Astrocyte (in vitro differentiated cells and primary cell): ENCODE measurements at regions not wholly inside any gene's neighbourhood (a gene's known extent, or its start where the extent isn't known, plus 50 kb on each side); places are given as distances from the start of the nearest gene placed in this dataset.

Source experiments
- CTCF ChIP-seq: IDR thresholded peaks from 2 replicates; pipeline ENCODE4 v1.5.1; 2011; ENCODE audit warnings: low read depth, mild to moderate bottlenecking, inconsistent platforms, low read length, moderate library complexity; ENCODE audit not compliant: insufficient read depth
- EZH2 ChIP-seq: IDR thresholded peaks from 2 replicates; pipeline ENCODE4 v1.6.1; 2012; ENCODE audit warnings: mild to moderate bottlenecking, low read length, inconsistent platforms; ENCODE audit not compliant: insufficient read depth

DNA sequence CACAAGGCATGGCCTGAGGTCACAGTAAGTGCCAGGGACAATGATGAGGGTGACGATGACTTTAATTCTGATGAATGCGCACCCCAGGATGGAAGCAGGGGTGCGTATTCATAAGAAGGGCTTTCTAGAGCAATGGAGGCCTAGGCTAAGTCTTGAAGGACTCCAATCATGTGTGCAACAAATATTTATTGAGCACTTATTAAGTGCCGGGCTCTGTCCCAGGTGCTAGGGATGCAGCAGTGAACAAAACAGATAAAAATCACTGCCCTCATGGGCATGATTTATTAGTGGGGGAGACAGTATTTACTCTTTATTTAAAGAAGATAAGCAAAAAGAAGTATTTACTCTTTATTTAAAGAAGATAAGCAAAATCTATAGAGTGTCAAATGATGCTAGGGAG, 198.2 kb upstream of the KCNG1 start:
- TF ChIP-seq EZH2 (no peak), CTCF (no peak)
